MM.1S (cell line): ENCODE measurements at regions not wholly inside any gene's neighbourhood (a gene's known extent, or its start where the extent isn't known, plus 50 kb on each side); places are given as distances from the start of the nearest gene placed in this dataset.

ENCODE experiments used
- DNase-seq: peaks from one replicate; pipeline ENCODE4 v3.0.0-alpha.2; 2015
- H2AFZ ChIP-seq: fragments of 300-600 bp; sonication (generic); 2 replicates; pipeline ENCODE4 v1.6.0; 2016; ENCODE audit warnings: antibody characterized with exemption, low read length
- H3F3A ChIP-seq: fragments of 300-600 bp; sonication (generic); 2 replicates; pipeline ENCODE4 v1.6.1; 2016; ENCODE audit warnings: mild to moderate bottlenecking, antibody characterized with exemption, low read length, moderate library complexity, mixed read lengths; ENCODE audit not compliant: insufficient read depth
- H3K27ac ChIP-seq: fragments of 300-600 bp; sonication (generic); 2 replicates; pipeline ENCODE4 v1.5.1; 2016; ENCODE audit warnings: mild to moderate bottlenecking, low read length
- H3K27me3 ChIP-seq: fragments of 300-600 bp; sonication (generic); replicated peaks from 2 replicates; pipeline ENCODE4 v1.6.0; 2016; ENCODE audit warnings: low read length; ENCODE audit not compliant: insufficient read depth
- H3K36me3 ChIP-seq: fragments of 300-600 bp; sonication (generic); replicated peaks from 2 replicates; pipeline ENCODE4 v1.6.1; 2016; ENCODE audit warnings: mild to moderate bottlenecking, low read length, mixed read lengths; ENCODE audit not compliant: insufficient read depth
- H3K4me1 ChIP-seq: fragments of 300-600 bp; sonication (generic); 2 replicates; pipeline ENCODE4 v1.6.1; 2016; ENCODE audit warnings: low read length, mixed read lengths
- H3K4me2 ChIP-seq: fragments of 300-600 bp; sonication (generic); 2 replicates; pipeline ENCODE4 v1.6.0; 2016; ENCODE audit warnings: low read depth, low read length
- H3K4me3 ChIP-seq: fragments of 300-600 bp; sonication (generic); 2 replicates; pipeline ENCODE4 v1.5.1; 2016; ENCODE audit warnings: low read length, mixed read lengths
- H3K79me2 ChIP-seq: fragments of 300-600 bp; sonication (generic); 2 replicates; pipeline ENCODE4 v1.6.1; 2016; ENCODE audit warnings: mixed run types, low read length, mixed read lengths
- H3K9ac ChIP-seq: fragments of 300-600 bp; sonication (generic); 2 replicates; pipeline ENCODE4 v1.6.1; 2016; ENCODE audit warnings: low read length, mixed read lengths
- H3K9me2 ChIP-seq: fragments of 300-600 bp; sonication (generic); replicated peaks from 2 replicates; pipeline ENCODE4 v1.6.1; 2016; ENCODE audit warnings: mild to moderate bottlenecking, low read length, mixed read lengths; ENCODE audit not compliant: insufficient read depth
- H3K9me3 ChIP-seq: fragments of 300-600 bp; sonication (generic); replicated peaks from 2 replicates; pipeline ENCODE4 v1.6.1; 2016; ENCODE audit warnings: mild to moderate bottlenecking, low read length, mixed read lengths; ENCODE audit not compliant: insufficient read depth
- H4K20me1 ChIP-seq: fragments of 300-600 bp; sonication (generic); 2 replicates; pipeline ENCODE4 v1.6.1; 2016; ENCODE audit warnings: mild to moderate bottlenecking, low read length, moderate library complexity, mixed read lengths; ENCODE audit not compliant: insufficient read depth
- EZH2 ChIP-seq: fragments of 300-600 bp; sonication (generic); optimal IDR thresholded peaks from 2 replicates; pipeline ENCODE3; 2017; ENCODE audit warnings: low read depth, mild to moderate bottlenecking, antibody characterized with exemption, low read length, mixed read lengths
- EZH2phosphoT487 ChIP-seq: fragments of 300-600 bp; sonication (generic); IDR thresholded peaks from 2 replicates; pipeline ENCODE4 v1.6.1; 2018; ENCODE audit warnings: antibody characterized with exemption, low read length
- TF ChIP-seq, protein P1 (sequence below): fragments of 300-600 bp; sonication (generic); IDR thresholded peaks from 2 replicates; pipeline ENCODE4 v1.5.1; 2016; ENCODE audit warnings: antibody characterized with exemption, low read length, mixed read lengths

- Histone ChIP-seq H4K20me1 (no peaks in the 10 kb centered on the region), H3K9ac (no peak overlapping the region), H3K27me3 (no peaks in the 10 kb centered on the region), H3K27ac (no peak overlapping the region), H3F3A (no peaks in the 10 kb centered on the region), H3K9me3 (no peaks in the 10 kb centered on the region), H2AFZ (no peak overlapping the region), H3K4me3 (no peak overlapping the region), H3K79me2 (no peaks in the 10 kb centered on the region), H3K4me1 (no peaks in the 10 kb centered on the region), H3K36me3 (no peaks in the 10 kb centered on the region), H3K9me2 (no peaks in the 10 kb centered on the region), H3K4me2 (no peak overlapping the region)
- TF ChIP-seq EZH2 (no peak), EZH2phosphoT487 (no peak)
- TF ChIP-seq, protein P1, sequence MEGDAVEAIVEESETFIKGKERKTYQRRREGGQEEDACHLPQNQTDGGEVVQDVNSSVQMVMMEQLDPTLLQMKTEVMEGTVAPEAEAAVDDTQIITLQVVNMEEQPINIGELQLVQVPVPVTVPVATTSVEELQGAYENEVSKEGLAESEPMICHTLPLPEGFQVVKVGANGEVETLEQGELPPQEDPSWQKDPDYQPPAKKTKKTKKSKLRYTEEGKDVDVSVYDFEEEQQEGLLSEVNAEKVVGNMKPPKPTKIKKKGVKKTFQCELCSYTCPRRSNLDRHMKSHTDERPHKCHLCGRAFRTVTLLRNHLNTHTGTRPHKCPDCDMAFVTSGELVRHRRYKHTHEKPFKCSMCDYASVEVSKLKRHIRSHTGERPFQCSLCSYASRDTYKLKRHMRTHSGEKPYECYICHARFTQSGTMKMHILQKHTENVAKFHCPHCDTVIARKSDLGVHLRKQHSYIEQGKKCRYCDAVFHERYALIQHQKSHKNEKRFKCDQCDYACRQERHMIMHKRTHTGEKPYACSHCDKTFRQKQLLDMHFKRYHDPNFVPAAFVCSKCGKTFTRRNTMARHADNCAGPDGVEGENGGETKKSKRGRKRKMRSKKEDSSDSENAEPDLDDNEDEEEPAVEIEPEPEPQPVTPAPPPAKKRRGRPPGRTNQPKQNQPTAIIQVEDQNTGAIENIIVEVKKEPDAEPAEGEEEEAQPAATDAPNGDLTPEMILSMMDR: no peak
- no peak for DNase-seq
These were observed 475.5 kb downstream of the SOX11 start for GRCh38 chr2:6167592-6168138.

DNA sequence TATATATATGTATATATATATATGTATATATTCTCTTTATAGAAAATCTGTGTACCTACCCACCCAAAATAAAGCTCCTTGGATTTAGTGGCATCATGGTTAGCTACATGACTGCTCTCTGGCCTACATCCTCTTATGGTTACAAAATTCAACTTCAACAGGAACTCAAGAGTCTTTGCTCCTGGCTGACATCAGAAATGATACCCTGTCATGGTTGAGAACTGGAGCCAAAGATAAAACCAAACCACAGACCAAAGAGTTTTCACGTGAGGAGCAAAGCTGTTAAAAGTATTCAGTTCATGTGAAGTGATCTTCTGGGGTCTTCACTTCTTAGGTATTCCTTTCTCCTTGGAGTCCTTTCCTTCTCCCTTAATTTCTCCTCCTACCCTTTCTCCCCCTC lies 476.3 kb downstream of the SOX11 start:
- H3K9ac ChIP-seq: no peak overlapping the region
- H4K20me1 ChIP-seq: no peaks in the 10 kb centered on the region
- no peaks in the 10 kb centered on the region for H3K79me2 ChIP-seq
- H3K9me3 ChIP-seq: no peaks in the 10 kb centered on the region
- no peak overlapping the region for H3K4me2 ChIP-seq
- no peak overlapping the region for H2AFZ ChIP-seq
- no peaks in the 10 kb centered on the region for H3K36me3 ChIP-seq
- no peak overlapping the region for H3K4me3 ChIP-seq
- H3K27me3 ChIP-seq: no peaks in the 10 kb centered on the region
- no peaks in the 10 kb centered on the region for H3K9me2 ChIP-seq
- H3K4me1 ChIP-seq: no peaks in the 10 kb centered on the region
- H3F3A ChIP-seq: no peaks in the 10 kb centered on the region
- no peak overlapping the region for H3K27ac ChIP-seq
- TF ChIP-seq EZH2phosphoT487: no peak
- TF ChIP-seq EZH2: no peak
- TF ChIP-seq, protein P1: no peak
- DNase-seq: no peak

DNA sequence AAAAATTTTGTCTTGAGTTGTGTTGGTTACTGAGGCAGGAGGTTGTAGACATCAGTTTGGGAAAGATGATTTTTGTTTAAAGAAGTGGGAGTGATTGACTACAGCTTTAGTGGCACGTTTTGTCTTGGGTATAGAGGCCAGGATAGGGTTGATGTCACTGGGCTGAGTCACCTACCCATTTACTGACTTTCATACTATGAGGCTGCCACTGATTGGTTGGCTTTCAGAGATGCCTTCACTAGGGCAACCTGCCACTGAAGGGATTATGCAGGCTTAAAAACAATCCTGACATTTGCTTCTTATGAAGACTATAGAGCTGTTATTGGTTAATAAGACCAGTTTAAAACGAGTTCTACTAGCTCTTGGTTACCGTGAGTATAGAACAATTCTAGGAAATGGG lies 479.1 kb downstream of the SOX11 start:
- Histone ChIP-seq H3F3A (no peaks in the 10 kb centered on the region), H3K79me2 (no peaks in the 10 kb centered on the region), H4K20me1 (no peaks in the 10 kb centered on the region), H3K27me3 (no peaks in the 10 kb centered on the region), H3K36me3 (no peaks in the 10 kb centered on the region), H3K9me2 (no peaks in the 10 kb centered on the region), H3K4me3 (no peak overlapping the region), H3K9me3 (no peaks in the 10 kb centered on the region), H3K4me2 (no peak overlapping the region), H3K9ac (no peak overlapping the region), H3K4me1 (no peaks in the 10 kb centered on the region), H3K27ac (no peak overlapping the region), H2AFZ (no peak overlapping the region)
- DNase-seq: no peak
- TF ChIP-seq EZH2phosphoT487 (no peak), EZH2 (no peak)
- TF ChIP-seq, protein P1: no peak
